ENCODE measurements at regions not wholly inside any gene's neighbourhood (a gene's known extent, or its start where the extent isn't known, plus 50 kb on each side); places are given as distances from the start of the nearest gene placed in this dataset.

- Histone ChIP-seq H3K27me3 (replicated peaks; ENCODE audit: control insufficient read depth, insufficient read depth, low read length) (no peaks in the 10 kb centered on the region), H3K4me3 (replicated peaks; ENCODE audit: low read depth, low read length) (no peak overlapping the region), H3K36me3 (ENCODE audit: control insufficient read depth, insufficient read depth, low read length) (no peaks in the 10 kb centered on the region)
- TF ChIP-seq CTCF (IDR thresholded peaks at IDR 0.05; ENCODE audit: insufficient read depth, low read length, poor library complexity, severe bottlenecking) = no peak
- no peak for DNase-seq (ENCODE audit: extremely low read depth, insufficient read length)
Measured at GRCh38 chr1:70542856-70543255, 131.8 kb downstream of the CTH start.

- TF ChIP-seq CTCF (IDR thresholded peaks at IDR 0.05; ENCODE audit: insufficient read depth, low read length, poor library complexity, severe bottlenecking) = no peak
- no peaks in the 10 kb centered on the region for H3K27me3 ChIP-seq (replicated peaks; ENCODE audit: control insufficient read depth, insufficient read depth, low read length)
- H3K4me3 ChIP-seq (replicated peaks; ENCODE audit: low read depth, low read length) = no peak overlapping the region
- H3K36me3 ChIP-seq (ENCODE audit: control insufficient read depth, insufficient read depth, low read length) = no peaks in the 10 kb centered on the region
- no peak for DNase-seq (ENCODE audit: extremely low read depth, insufficient read length)
Measured at GRCh38 chr1:70546726-70547125, 135.7 kb downstream of the CTH start.

- no peak for DNase-seq (ENCODE audit: extremely low read depth, insufficient read length)
- H3K4me3 ChIP-seq (replicated peaks; ENCODE audit: low read depth, low read length) = no peak overlapping the region
- TF ChIP-seq CTCF (IDR thresholded peaks at IDR 0.05; ENCODE audit: insufficient read depth, low read length, poor library complexity, severe bottlenecking) = no peak
- no peaks in the 10 kb centered on the region for H3K27me3 ChIP-seq (replicated peaks; ENCODE audit: control insufficient read depth, insufficient read depth, low read length)
- H3K36me3 ChIP-seq (ENCODE audit: control insufficient read depth, insufficient read depth, low read length) = no peaks in the 10 kb centered on the region
Measured at GRCh38 chr1:70552662-70553566, 141.8 kb downstream of the CTH start.

- no peaks in the 10 kb centered on the region for H3K27me3 ChIP-seq (replicated peaks; ENCODE audit: control insufficient read depth, insufficient read depth, low read length)
- H3K36me3 ChIP-seq (ENCODE audit: control insufficient read depth, insufficient read depth, low read length) = no peaks in the 10 kb centered on the region
- no peak for TF ChIP-seq CTCF (IDR thresholded peaks at IDR 0.05; ENCODE audit: insufficient read depth, low read length, poor library complexity, severe bottlenecking)
- no peak for DNase-seq (ENCODE audit: extremely low read depth, insufficient read length)
- H3K4me3 ChIP-seq (replicated peaks; ENCODE audit: low read depth, low read length) = no peak overlapping the region
Measured at GRCh38 chr1:70553567-70553956, 142.5 kb downstream of the CTH start.

DNA sequence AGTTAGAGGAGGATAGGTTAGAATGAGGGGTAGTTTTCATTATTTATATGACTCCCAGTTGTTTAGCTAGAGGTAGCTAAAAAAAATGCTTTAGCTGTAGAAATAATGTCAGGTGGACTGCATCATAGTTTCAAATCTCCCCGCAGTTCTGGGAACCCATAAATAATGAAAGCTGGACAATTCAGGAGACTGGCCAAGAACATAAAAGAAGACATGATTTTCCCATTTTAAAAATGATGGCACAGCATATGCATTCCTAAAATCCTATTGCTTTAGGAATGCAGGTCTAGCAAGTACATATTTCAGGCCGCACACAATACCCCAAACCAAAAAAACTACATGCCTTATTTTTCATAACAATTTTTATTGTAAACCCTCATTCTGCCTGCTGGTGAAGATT, 143.3 kb downstream of the CTH start:
- no peak for TF ChIP-seq CTCF (IDR thresholded peaks at IDR 0.05; ENCODE audit: insufficient read depth, low read length, poor library complexity, severe bottlenecking)
- Histone ChIP-seq H3K27me3 (replicated peaks; ENCODE audit: control insufficient read depth, insufficient read depth, low read length) (no peaks in the 10 kb centered on the region), H3K4me3 (replicated peaks; ENCODE audit: low read depth, low read length) (no peak overlapping the region), H3K36me3 (ENCODE audit: control insufficient read depth, insufficient read depth, low read length) (no peaks in the 10 kb centered on the region)
- no peak for DNase-seq (ENCODE audit: extremely low read depth, insufficient read length)
